ENCODE measurements at regions not wholly inside any gene's neighbourhood (a gene's known extent, or its start where the extent isn't known, plus 50 kb on each side); places are given as distances from the start of the nearest gene placed in this dataset.

GRCh38 chr3:26171006-26171405 is 381.1 kb downstream of the OXSM start:
- no peaks in the 10 kb centered on the region for H3K79me1 ChIP-seq (ENCODE audit: low read depth, low read length)
- H3K9me3 ChIP-seq (ENCODE audit: insufficient read depth in 2 of 2, low read depth in 1 of 2, low read length in 1 of 2), result 0 out of 4 replicates have a peak, but pooled peaks cover 0 to 6% of the 10 kb centered on the region in 2 experiments
- H4K91ac ChIP-seq (replicated peaks; ENCODE audit: insufficient read length, low read length), result no peak overlapping the region
- H4K5ac ChIP-seq (ENCODE audit: insufficient read length, low read depth, low read length), result no peak overlapping the region
- H3K9ac ChIP-seq (replicated peaks in 1 of 4; ENCODE audit: extremely low read depth in 1 of 4, low read depth in 3 of 4, low read length in 3 of 4), result no peak overlapping the region
- CTCF ChIA-PET (ENCODE audit: partially characterized antibody), result no interaction called here
- no peak overlapping the region for H2AK5ac ChIP-seq (ENCODE audit: low read depth, low read length)
- no peak overlapping the region for H3K56ac ChIP-seq (replicated peaks; ENCODE audit: insufficient read length, low read depth, low read length)
- no peak overlapping the region for H3K4ac ChIP-seq (replicated peaks; ENCODE audit: insufficient read length, low read depth, low read length)
- H3K14ac ChIP-seq (ENCODE audit: insufficient read length), result no peak overlapping the region
- TF ChIP-seq ZNF274 (IDR thresholded peaks at IDR 0.05; ENCODE audit: borderline replicate concordance, extremely low read depth, low read length) (no peak), TAF1 (IDR thresholded peaks at IDR 0.05; ENCODE audit: low read depth, low read length) (no peak), NANOG (IDR thresholded peaks at IDR 0.05; ENCODE audit: insufficient read depth, low read depth, low read length, poor library complexity, severe bottlenecking) (no peak), POLR2AphosphoS5 (IDR thresholded peaks at IDR 0.05; ENCODE audit: low read depth, low read length) (no peak), EP300 (IDR thresholded peaks at IDR 0.05; ENCODE audit: borderline replicate concordance in 1 of 2, low read depth in 2 of 2, low read length in 2 of 2) (no peak), SP4 (IDR thresholded peaks at IDR 0.05; ENCODE audit: low read length) (no peak)
- TF ChIP-seq, protein P1, sequence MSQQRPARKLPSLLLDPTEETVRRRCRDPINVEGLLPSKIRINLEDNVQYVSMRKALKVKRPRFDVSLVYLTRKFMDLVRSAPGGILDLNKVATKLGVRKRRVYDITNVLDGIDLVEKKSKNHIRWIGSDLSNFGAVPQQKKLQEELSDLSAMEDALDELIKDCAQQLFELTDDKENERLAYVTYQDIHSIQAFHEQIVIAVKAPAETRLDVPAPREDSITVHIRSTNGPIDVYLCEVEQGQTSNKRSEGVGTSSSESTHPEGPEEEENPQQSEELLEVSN (IDR thresholded peaks at IDR 0.05), result no peak
- H3K4me3 ChIP-seq (ENCODE audit: extremely low read depth in 1 of 4, insufficient read depth in 2 of 4, low read depth in 3 of 4, low read length in 4 of 4), result no peak overlapping the region
- H2BK20ac ChIP-seq (ENCODE audit: low read length), result no peak overlapping the region
- H3K27me3 ChIP-seq (replicated peaks in 1 of 4; ENCODE audit: control insufficient read depth in 3 of 4, extremely low read depth in 1 of 4, insufficient read depth in 3 of 4, low read length in 3 of 4), result peaks cover 0 to 1% (median 0%) of the 10 kb centered on the region in 4 experiments; a peak in 1 of 7 replicates
- no peak overlapping the region for H2BK12ac ChIP-seq (ENCODE audit: low read depth, low read length)
- H2BK15ac ChIP-seq (ENCODE audit: low read length), result no peak overlapping the region
- H3K79me2 ChIP-seq (ENCODE audit: control insufficient read depth in 1 of 2, insufficient read depth in 2 of 2, low read length in 2 of 2), result no peaks in the 10 kb centered on the region
- H4K20me1 ChIP-seq (replicated peaks in 1 of 2; ENCODE audit: control insufficient read depth in 1 of 2, insufficient read depth in 2 of 2, low read length in 2 of 2), result no peaks in the 10 kb centered on the region
- no peaks in the 10 kb centered on the region for H3K4me1 ChIP-seq (replicated peaks in 1 of 4; ENCODE audit: control insufficient read depth in 3 of 4, insufficient read depth in 4 of 4, low read length in 3 of 4)
- no peak overlapping the region for H2BK5ac ChIP-seq (ENCODE audit: low read depth, low read length)
- H2BK120ac ChIP-seq (replicated peaks; ENCODE audit: low read depth, low read length), result no peak overlapping the region
- no peak overlapping the region for H3K18ac ChIP-seq (ENCODE audit: extremely low read depth, low read length)
- H3K36me3 ChIP-seq (ENCODE audit: control insufficient read depth in 2 of 4, insufficient read depth in 4 of 4, low read length in 3 of 4), result no peaks in the 10 kb centered on the region
- POLR2A ChIA-PET (ENCODE audit: partially characterized antibody), result interaction anchor here (0.6 kb wide), 1 partner anchor 15 kb away, joined by 3 read pairs; no protein-coding TSS in a partner anchor
- H3K23ac ChIP-seq (ENCODE audit: insufficient read length), result no peak overlapping the region
- no peak overlapping the region for H3K27ac ChIP-seq (ENCODE audit: low read depth, low read length)
- no peaks in the 10 kb centered on the region for H3K23me2 ChIP-seq (ENCODE audit: low read depth, low read length)
- no peak overlapping the region for H4K8ac ChIP-seq (ENCODE audit: extremely low read depth, insufficient read depth, low read length)
- DNase-seq (ENCODE audit: low read depth in 1 of 2, low spot score in 2 of 2) (no peak), FAIRE-seq (no peak)
- H2AFZ ChIP-seq (ENCODE audit: low read length), result no peak overlapping the region
- no peak overlapping the region for H3K4me2 ChIP-seq (ENCODE audit: insufficient read depth in 1 of 2, low read depth in 2 of 2, low read length in 2 of 2)
